Ishikawa (cell line): ENCODE measurements at regions not wholly inside any gene's neighbourhood (a gene's known extent, or its start where the extent isn't known, plus 50 kb on each side); places are given as distances from the start of the nearest gene placed in this dataset.

ENCODE experiments used
- CEBPB ChIP-seq: IDR thresholded peaks from 2 replicates; pipeline ENCODE4 v1.6.1; 2012
- FOXM1 ChIP-seq: IDR thresholded peaks from 2 replicates; pipeline ENCODE4 v1.6.1; 2012; ENCODE audit warnings: low read depth, borderline replicate concordance
- RAD21 ChIP-seq: IDR thresholded peaks from 2 replicates; pipeline ENCODE4 v1.6.1; 2012; ENCODE audit warnings: low read depth
- REST ChIP-seq: IDR thresholded peaks from 2 replicates; pipeline ENCODE4 v1.6.1; 2012; ENCODE audit warnings: low read depth, mild to moderate bottlenecking
- YY1 ChIP-seq: IDR thresholded peaks from 2 replicates; pipeline ENCODE4 v1.6.1; 2012; ENCODE audit warnings: low read depth

GRCh38 chr9:38233796-38234355 lies 158.6 kb upstream of the ALDH1B1 start:
- TF ChIP-seq RAD21: no peak
- no peak for TF ChIP-seq FOXM1
- TF ChIP-seq REST: no peak
- TF ChIP-seq YY1: no peak
- no peak for TF ChIP-seq CEBPB
